ENCODE measurements at regions not wholly inside any gene's neighbourhood (a gene's known extent, or its start where the extent isn't known, plus 50 kb on each side); places are given as distances from the start of the nearest gene placed in this dataset.

- no peaks in the 10 kb centered on the region for H3K9me3 ChIP-seq (ENCODE audit: control insufficient read depth in 4 of 4, insufficient read depth in 3 of 4, low read length in 3 of 4)
- no peaks in the 10 kb centered on the region for H3K27me3 ChIP-seq (ENCODE audit: control insufficient read depth in 3 of 3, insufficient read depth in 3 of 3, low read length in 2 of 3)
- no peak for ATAC-seq (ENCODE audit: insufficient read depth, low FRiP score)
- DNase-seq: no peak
- peaks cover 0 to 7% (median 0%) of the 10 kb centered on the region in 5 donors for H3K4me1 ChIP-seq (ENCODE audit: control insufficient read depth in 5 of 5, insufficient read depth in 5 of 5, low read length in 5 of 5)
- no peak overlapping the region for H3K4me3 ChIP-seq
- H3K36me3 ChIP-seq (ENCODE audit: control insufficient read depth in 4 of 4, insufficient read depth in 4 of 4, low read length in 4 of 4): no peaks in the 10 kb centered on the region
- no peak overlapping the region for H3K9ac ChIP-seq (ENCODE audit: insufficient read depth in 1 of 2, low read length in 2 of 2)
- H3K27ac ChIP-seq (ENCODE audit: low read depth in 1 of 2, low read length in 1 of 2): no peak overlapping the region
- 75 to 86% methylated on average over 10 of the region's 10 CpGs for WGBS, 2 donors
- no peak for TF ChIP-seq CTCF (IDR thresholded peaks at IDR 0.05; ENCODE audit: control extremely low read depth, extremely low read depth)
Measured at GRCh38 chr2:236866542-236867340, 218.9 kb upstream of the COPS8 start.

- H3K36me3 ChIP-seq (ENCODE audit: control insufficient read depth in 4 of 4, insufficient read depth in 4 of 4, low read length in 4 of 4): no peaks in the 10 kb centered on the region
- 81 to 82% methylated on average over 12 of the region's 12 CpGs for WGBS, 2 donors
- H3K9me3 ChIP-seq (ENCODE audit: control insufficient read depth in 4 of 4, insufficient read depth in 3 of 4, low read length in 3 of 4): no peaks in the 10 kb centered on the region
- H3K4me1 ChIP-seq (ENCODE audit: control insufficient read depth in 5 of 5, insufficient read depth in 5 of 5, low read length in 5 of 5): peaks cover 0 to 7% (median 0%) of the 10 kb centered on the region in 5 donors
- H3K9ac ChIP-seq (ENCODE audit: insufficient read depth in 1 of 2, low read length in 2 of 2): no peak overlapping the region
- H3K27ac ChIP-seq (ENCODE audit: low read depth in 1 of 2, low read length in 1 of 2): no peak overlapping the region
- no peaks in the 10 kb centered on the region for H3K27me3 ChIP-seq (ENCODE audit: control insufficient read depth in 3 of 3, insufficient read depth in 3 of 3, low read length in 2 of 3)
- no peak overlapping the region for H3K4me3 ChIP-seq
- DNase-seq (no peak), ATAC-seq (ENCODE audit: insufficient read depth, low FRiP score) (no peak)
- no peak for TF ChIP-seq CTCF (IDR thresholded peaks at IDR 0.05; ENCODE audit: control extremely low read depth, extremely low read depth)
Measured at GRCh38 chr2:236867441-236868260, 218.0 kb upstream of the COPS8 start.

GRCh38 chr2:236870370-236870769 is 215.3 kb upstream of the COPS8 start:
- Histone ChIP-seq H3K9ac (ENCODE audit: insufficient read depth in 1 of 2, low read length in 2 of 2) (no peak overlapping the region), H3K27ac (ENCODE audit: low read depth in 1 of 2, low read length in 1 of 2) (no peak overlapping the region), H3K4me1 (ENCODE audit: control insufficient read depth in 5 of 5, insufficient read depth in 5 of 5, low read length in 5 of 5) (peaks cover 0 to 7% (median 5%) of the 10 kb centered on the region in 5 donors), H3K36me3 (ENCODE audit: control insufficient read depth in 4 of 4, insufficient read depth in 4 of 4, low read length in 4 of 4) (no peaks in the 10 kb centered on the region), H3K4me3 (no peak overlapping the region), H3K27me3 (ENCODE audit: control insufficient read depth in 3 of 3, insufficient read depth in 3 of 3, low read length in 2 of 3) (no peaks in the 10 kb centered on the region), H3K9me3 (ENCODE audit: control insufficient read depth in 4 of 4, insufficient read depth in 3 of 4, low read length in 3 of 4) (no peaks in the 10 kb centered on the region)
- WGBS, 2 donors: 66 to 67% methylated on average over 4 of the region's 4 CpGs
- TF ChIP-seq CTCF (IDR thresholded peaks at IDR 0.05; ENCODE audit: control extremely low read depth, extremely low read depth): no peak
- no peak for DNase-seq
- no peak for ATAC-seq (ENCODE audit: insufficient read depth, low FRiP score)
